ENCODE measurements at regions not wholly inside any gene's neighbourhood (a gene's known extent, or its start where the extent isn't known, plus 50 kb on each side); places are given as distances from the start of the nearest gene placed in this dataset.

GRCh38 chrX:22660756-22661155, 339.0 kb upstream of the DDX53 start:
- no peak overlapping the region for H4K8ac ChIP-seq (replicated peaks; ENCODE audit: insufficient read length, low read depth, low read length)

More at GRCh38 chrX:22660756-22661155, 339.0 kb upstream of the DDX53 start:
- Histone ChIP-seq H3K14ac (ENCODE audit: insufficient read depth, low read length) (no peak overlapping the region), H3K9ac (ENCODE audit: extremely low read depth, insufficient read length, low read length) (no peak overlapping the region), H3K9me3 (ENCODE audit: control insufficient read depth, low read depth, low read length) (no peaks in the 10 kb centered on the region), H2BK120ac (ENCODE audit: low read depth, low read length, poor library complexity, severe bottlenecking) (no peak overlapping the region), H3K23ac (ENCODE audit: insufficient read length, low read depth, low read length) (no peak overlapping the region), H3K18ac (ENCODE audit: insufficient read length, low read depth, low read length) (no peak overlapping the region), H3K79me1 (ENCODE audit: insufficient read depth, low read depth, low read length, poor library complexity, severe bottlenecking) (no peaks in the 10 kb centered on the region), H3K79me2 (ENCODE audit: insufficient read depth, low read length) (no peaks in the 10 kb centered on the region), H4K20me1 (ENCODE audit: control insufficient read depth, insufficient read depth, insufficient read length) (no peaks in the 10 kb centered on the region), H2BK12ac (ENCODE audit: insufficient read length, low read depth, low read length) (no peak overlapping the region), H3K27ac (ENCODE audit: insufficient read length, low read depth, low read length) (no peak overlapping the region), H3K56ac (ENCODE audit: insufficient read length, low read depth, low read length) (no peak overlapping the region), H3T11ph (ENCODE audit: low read length) (no peak overlapping the region), H2BK15ac (ENCODE audit: low read depth, low read length) (no peak overlapping the region), H2BK5ac (ENCODE audit: insufficient read length, low read length) (no peak overlapping the region), H2AK5ac (ENCODE audit: insufficient read length, low read length) (no peak overlapping the region), H4K91ac (ENCODE audit: insufficient read length, low read depth, low read length) (no peak overlapping the region), H3K4ac (ENCODE audit: low read depth, low read length) (no peak overlapping the region), H2AFZ (ENCODE audit: low read length) (no peak overlapping the region), H4K5ac (ENCODE audit: insufficient read length, low read depth, low read length) (no peak overlapping the region), H3K4me1 (ENCODE audit: insufficient read depth, low read length) (no peaks in the 10 kb centered on the region), H2BK20ac (ENCODE audit: low read depth, low read length, poor library complexity, severe bottlenecking) (no peak overlapping the region), H3K4me2 (ENCODE audit: insufficient read depth, insufficient read length, low read length) (no peak overlapping the region), H3K23me2 (ENCODE audit: insufficient read length, low read depth, low read length, poor library complexity, severe bottlenecking) (no peaks in the 10 kb centered on the region), H3K27me3 (ENCODE audit: insufficient read depth, low read length) (no peaks in the 10 kb centered on the region)
- Mint-ChIP-seq H3K36me3 (ENCODE audit: insufficient read depth in 1 of 3, low read depth in 3 of 3) (peaks cover 0 to 4% (median 0%) of the 10 kb centered on the region in 3 experiments; a peak in 2 of 7 replicates), H3K9me3 (peaks cover 28 to 39% of the 10 kb centered on the region in 2 experiments; a peak in 4 of 5 replicates), H3K27ac (no peak overlapping the region), H3K4me3 (no peak overlapping the region), H3K27me3 (ENCODE audit: low read depth) (no peaks in the 10 kb centered on the region), H3K4me1 (peaks cover 9 to 13% of the 10 kb centered on the region in 2 experiments)
- no peak for TF ChIP-seq CTCF (conservative IDR thresholded peaks at IDR 0.05)
- no CpG with 5 or more reads among the region's 2 CpGs for WGBS (ENCODE audit: extremely low coverage, insufficient read length, low lambda C conversion rate)
- DNase-seq = no peak
